Right lobe of liver (tissue), 4 donors: ENCODE measurements at regions not wholly inside any gene's neighbourhood (a gene's known extent, or its start where the extent isn't known, plus 50 kb on each side); places are given as distances from the start of the nearest gene placed in this dataset.
"Not testable (repeated sequence)": the region's sequence is repeated elsewhere in the genome, so short reads cannot be mapped to it uniquely, and the experiment has no call there.

Experiments
- CTCF ChIP-seq, 4 donors: fragments of 200-600 bp in 3 of 4; fragments of 450-650 bp in 1 of 4; IDR thresholded peaks; one replicate each; pipeline versions ENCODE4 v1.5.1 to v1.8.0; 2016 to 2022; ENCODE audit warnings: antibody characterized with exemption in 4 of 4, mild to moderate bottlenecking in 2 of 4
- POLR2A ChIP-seq: fragments of 450-650 bp; IDR thresholded peaks from one replicate; pipeline ENCODE4 v1.6.1; 2017; ENCODE audit warnings: antibody characterized with exemption, mild to moderate bottlenecking
- donor health status: DM: no; HTN: no; CAD: no.
- donor health status: DM: no; HTN: no; CAD: no.
- donor health status: DM: no; HTN: yes; CAD: no.

DNA sequence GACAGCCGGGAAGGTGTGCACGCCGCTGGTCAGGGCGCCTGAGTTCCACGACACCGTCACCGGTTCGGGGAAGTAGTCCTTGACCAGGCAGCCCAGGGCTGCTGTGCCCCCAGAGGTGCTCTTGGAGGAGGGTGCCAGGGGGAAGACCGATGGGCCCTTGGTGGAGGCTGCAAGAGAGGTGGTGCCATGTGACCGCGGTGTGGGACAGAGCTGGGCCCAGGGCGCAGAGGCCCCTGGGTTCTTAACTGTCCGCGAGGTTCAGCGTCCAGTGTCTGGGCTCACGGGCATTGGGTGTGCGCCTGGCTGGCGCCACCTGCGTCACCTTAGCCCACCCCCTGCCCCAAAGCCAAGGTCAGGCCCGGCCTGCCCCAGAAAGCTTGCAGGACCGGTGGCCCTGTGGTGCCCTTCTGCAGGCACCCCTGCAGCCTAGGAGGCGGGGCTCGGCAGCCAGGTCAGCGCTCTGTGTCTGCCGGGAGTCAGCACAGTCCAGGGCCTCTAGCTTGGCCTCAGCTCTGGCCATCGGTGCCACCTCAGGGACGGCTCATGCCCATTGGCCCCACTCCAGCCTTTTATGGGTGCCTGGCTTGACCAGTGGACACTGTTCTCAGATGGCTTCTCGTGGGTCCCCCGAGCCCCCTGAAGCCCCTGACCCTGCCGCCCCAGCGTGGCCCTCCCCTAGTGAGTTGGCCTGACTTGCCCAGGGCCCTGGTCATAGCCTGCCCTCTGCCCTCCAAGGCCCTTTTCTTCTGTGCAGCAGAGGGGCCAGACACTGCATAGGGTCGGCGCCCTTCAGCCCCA, 216.7 kb downstream of the TMEM121 start:
- not testable (repeated sequence) for TF ChIP-seq CTCF (IDR thresholded peaks at IDR 0.05); POLR2A
